ENCODE measurements at regions not wholly inside any gene's neighbourhood (a gene's known extent, or its start where the extent isn't known, plus 50 kb on each side); places are given as distances from the start of the nearest gene placed in this dataset.

DNA sequence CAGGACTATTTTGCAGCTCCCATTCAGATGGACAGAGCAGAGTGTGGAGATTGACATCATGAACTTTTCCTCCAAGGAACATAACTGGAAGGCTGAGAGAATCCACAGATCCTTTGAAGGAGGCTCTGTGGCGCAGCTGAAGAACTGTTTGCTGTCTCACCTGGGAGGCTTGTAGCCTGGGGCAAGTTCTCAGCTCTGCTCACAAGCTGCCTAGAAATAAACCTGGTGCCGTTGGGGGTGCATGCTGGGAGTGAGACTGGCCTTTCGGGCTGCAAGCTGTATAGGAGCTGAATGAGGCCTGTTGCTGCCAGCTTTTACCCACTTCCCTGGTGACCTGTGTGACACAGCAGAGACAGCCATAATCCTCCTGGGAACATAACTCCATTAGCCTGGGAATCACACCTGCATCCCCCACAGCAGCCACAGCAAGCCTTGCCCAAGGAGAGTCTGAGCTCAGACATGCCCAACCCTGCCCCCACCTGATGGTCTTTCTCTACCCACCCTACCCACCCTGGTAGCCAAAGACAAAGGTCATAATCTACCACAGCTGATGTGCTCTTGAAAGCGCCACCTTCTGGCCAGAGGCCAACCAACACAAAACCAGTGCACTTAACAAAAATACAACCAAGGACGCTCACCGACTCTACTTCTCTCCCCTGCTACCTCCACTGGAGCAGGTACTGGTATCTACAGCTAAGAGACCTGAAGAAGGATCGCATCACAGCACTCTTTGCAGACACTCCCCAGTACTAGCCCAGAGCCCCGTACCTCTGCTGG is 205.1 kb upstream of the MRPS30 start:
- H3K4me3 ChIP-seq (replicated peaks in 1 of 3; ENCODE audit: insufficient read depth in 1 of 3, low read depth in 2 of 3, low read length in 3 of 3) = no peak overlapping the region
- DNase-seq (ENCODE audit: low spot score) = no peak
- ChIA-PET CTCF (ENCODE audit: low intra/inter-chr PET ratio, low total read pairs) (no interaction called here), POLR2A (no interaction called here)
- no peak for FAIRE-seq
- no peak for TF ChIP-seq BHLHE40 (IDR thresholded peaks at IDR 0.05; ENCODE audit: low read length)
- no peak for TF ChIP-seq ZNF773 (CRISPR knock-in tag; IDR thresholded peaks at IDR 0.05; ENCODE audit: borderline replicate concordance)
- no peak for TF ChIP-seq TOE1 (CRISPR knock-in tag; IDR thresholded peaks at IDR 0.05)
- TF ChIP-seq ZZZ3 (CRISPR knock-in tag; IDR thresholded peaks at IDR 0.05; ENCODE audit: borderline replicate concordance) = no peak
- TF ChIP-seq POLR2AphosphoS2 (IDR thresholded peaks at IDR 0.05; ENCODE audit: low read depth, low read length) = no peak
- TF ChIP-seq KLF11 (CRISPR knock-in tag; IDR thresholded peaks at IDR 0.05) = no peak
- TF ChIP-seq MLLT10 (CRISPR knock-in tag; IDR thresholded peaks at IDR 0.05) = no peak
- no peak for TF ChIP-seq POLR2A (IDR thresholded peaks at IDR 0.05; ENCODE audit: insufficient read depth in 1 of 2, low read depth in 2 of 2, low read length in 2 of 2)
- no peak for TF ChIP-seq SYNCRIP (IDR thresholded peaks at IDR 0.05; ENCODE audit: insufficient read depth, low read depth, low read length)
- TF ChIP-seq MBD4 (IDR thresholded peaks at IDR 0.05; ENCODE audit: borderline replicate concordance, low read length) = no peak
- TF ChIP-seq NFYB (CRISPR knock-in tag; IDR thresholded peaks at IDR 0.05) = no peak
- TF ChIP-seq DR1 (CRISPR knock-in tag; IDR thresholded peaks at IDR 0.05) = no peak
- TF ChIP-seq, protein P1, sequence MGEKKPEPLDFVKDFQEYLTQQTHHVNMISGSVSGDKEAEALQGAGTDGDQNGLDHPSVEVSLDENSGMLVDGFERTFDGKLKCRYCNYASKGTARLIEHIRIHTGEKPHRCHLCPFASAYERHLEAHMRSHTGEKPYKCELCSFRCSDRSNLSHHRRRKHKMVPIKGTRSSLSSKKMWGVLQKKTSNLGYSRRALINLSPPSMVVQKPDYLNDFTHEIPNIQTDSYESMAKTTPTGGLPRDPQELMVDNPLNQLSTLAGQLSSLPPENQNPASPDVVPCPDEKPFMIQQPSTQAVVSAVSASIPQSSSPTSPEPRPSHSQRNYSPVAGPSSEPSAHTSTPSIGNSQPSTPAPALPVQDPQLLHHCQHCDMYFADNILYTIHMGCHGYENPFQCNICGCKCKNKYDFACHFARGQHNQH (CRISPR knock-in tag; IDR thresholded peaks at IDR 0.05) = no peak
- no peak for TF ChIP-seq SNAPC5 (CRISPR knock-in tag; IDR thresholded peaks at IDR 0.05; ENCODE audit: borderline replicate concordance)
- no peak for TF ChIP-seq PRDM15 (CRISPR knock-in tag; IDR thresholded peaks at IDR 0.05)
- no peak for TF ChIP-seq ZBTB3 (CRISPR knock-in tag; IDR thresholded peaks at IDR 0.05; ENCODE audit: borderline replicate concordance, low read depth)
- no peak for TF ChIP-seq NFATC3 (CRISPR knock-in tag; IDR thresholded peaks at IDR 0.05)
- no peaks in the 10 kb centered on the region for H4K20me1 ChIP-seq (ENCODE audit: insufficient read depth, low read length)
- H3K9me3 ChIP-seq (ENCODE audit: low read length) = peaks cover 7% of the 10 kb centered on the region
- H2AFZ ChIP-seq (ENCODE audit: low read length) = no peak overlapping the region
- no peak overlapping the region for H3K9ac ChIP-seq (ENCODE audit: insufficient read depth, low read depth, low read length)
- H3K27ac ChIP-seq (ENCODE audit: extremely low read length, insufficient read depth, low read length) = no peak overlapping the region
- H3K27me3 ChIP-seq (ENCODE audit: control insufficient read depth in 1 of 2, insufficient read depth in 2 of 2, low read length in 2 of 2) = no peaks in the 10 kb centered on the region
- no peaks in the 10 kb centered on the region for H3K36me3 ChIP-seq (replicated peaks in 1 of 2; ENCODE audit: control insufficient read depth in 1 of 2, insufficient read depth in 2 of 2, low read length in 2 of 2)
- 34% methylated on average over 8 of the region's 8 CpGs for WGBS (ENCODE audit: low lambda C conversion rate)
- ATAC-seq = no peak
- intact Hi-C loops (cut with micrococcal nuclease; ENCODE audit: unreplicated experiment) = no loop called here
- H3K79me2 ChIP-seq (ENCODE audit: insufficient read depth, low read length) = no peaks in the 10 kb centered on the region
- BruUV-seq (replicated peaks) = no TSS peak
- no peak overlapping the region for H3K4me2 ChIP-seq (ENCODE audit: low read depth, low read length)
- in situ Hi-C loops (cut with HindIII; ENCODE audit: extremely low pct_ligation_motif_present, low pct_unique_long_range_greater_than_20kb) = no loop called here
- no peaks in the 10 kb centered on the region for H3K4me1 ChIP-seq (ENCODE audit: insufficient read depth, low read length)

Data from HepG2 (cell line).